ENCODE measurements at regions not wholly inside any gene's neighbourhood (a gene's known extent, or its start where the extent isn't known, plus 50 kb on each side); places are given as distances from the start of the nearest gene placed in this dataset.

DNA sequence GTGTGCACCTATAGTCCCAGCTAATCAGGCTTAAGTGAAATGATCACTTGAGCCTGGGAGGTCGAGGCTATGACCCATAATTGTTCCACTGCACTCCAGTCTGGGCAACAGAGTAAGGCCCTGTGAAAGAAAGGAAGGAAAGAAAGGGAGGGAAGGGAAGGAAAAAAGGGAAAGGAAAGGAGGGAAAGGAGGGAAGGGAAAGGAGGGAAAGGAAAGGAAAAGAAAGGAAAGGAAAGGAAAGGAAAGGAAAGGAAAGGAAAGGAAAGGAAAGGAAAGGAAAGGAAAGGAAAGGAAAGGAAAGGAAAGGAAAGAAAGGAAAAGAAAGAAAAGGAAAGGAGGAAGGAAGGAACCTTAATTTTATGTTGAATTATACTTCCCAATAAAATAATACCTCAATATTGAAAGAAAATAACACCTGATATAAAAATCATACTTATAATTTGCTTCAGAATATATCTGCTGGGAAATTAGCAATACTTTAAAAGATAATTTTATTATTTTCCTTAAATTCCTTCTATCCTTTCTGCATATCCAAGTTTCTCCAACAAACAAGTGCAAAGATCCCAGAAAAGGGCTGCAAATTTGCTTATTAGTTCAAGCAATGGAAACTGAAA, 177.3 kb downstream of the KLF12 start:
- CTCF ChIA-PET: no interaction called here
- POLR2A ChIA-PET: no interaction called here
- TF ChIP-seq, protein P1, sequence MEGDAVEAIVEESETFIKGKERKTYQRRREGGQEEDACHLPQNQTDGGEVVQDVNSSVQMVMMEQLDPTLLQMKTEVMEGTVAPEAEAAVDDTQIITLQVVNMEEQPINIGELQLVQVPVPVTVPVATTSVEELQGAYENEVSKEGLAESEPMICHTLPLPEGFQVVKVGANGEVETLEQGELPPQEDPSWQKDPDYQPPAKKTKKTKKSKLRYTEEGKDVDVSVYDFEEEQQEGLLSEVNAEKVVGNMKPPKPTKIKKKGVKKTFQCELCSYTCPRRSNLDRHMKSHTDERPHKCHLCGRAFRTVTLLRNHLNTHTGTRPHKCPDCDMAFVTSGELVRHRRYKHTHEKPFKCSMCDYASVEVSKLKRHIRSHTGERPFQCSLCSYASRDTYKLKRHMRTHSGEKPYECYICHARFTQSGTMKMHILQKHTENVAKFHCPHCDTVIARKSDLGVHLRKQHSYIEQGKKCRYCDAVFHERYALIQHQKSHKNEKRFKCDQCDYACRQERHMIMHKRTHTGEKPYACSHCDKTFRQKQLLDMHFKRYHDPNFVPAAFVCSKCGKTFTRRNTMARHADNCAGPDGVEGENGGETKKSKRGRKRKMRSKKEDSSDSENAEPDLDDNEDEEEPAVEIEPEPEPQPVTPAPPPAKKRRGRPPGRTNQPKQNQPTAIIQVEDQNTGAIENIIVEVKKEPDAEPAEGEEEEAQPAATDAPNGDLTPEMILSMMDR (IDR thresholded peaks at IDR 0.05; ENCODE audit: insufficient read depth, low read depth, low read length): no peak

DNA sequence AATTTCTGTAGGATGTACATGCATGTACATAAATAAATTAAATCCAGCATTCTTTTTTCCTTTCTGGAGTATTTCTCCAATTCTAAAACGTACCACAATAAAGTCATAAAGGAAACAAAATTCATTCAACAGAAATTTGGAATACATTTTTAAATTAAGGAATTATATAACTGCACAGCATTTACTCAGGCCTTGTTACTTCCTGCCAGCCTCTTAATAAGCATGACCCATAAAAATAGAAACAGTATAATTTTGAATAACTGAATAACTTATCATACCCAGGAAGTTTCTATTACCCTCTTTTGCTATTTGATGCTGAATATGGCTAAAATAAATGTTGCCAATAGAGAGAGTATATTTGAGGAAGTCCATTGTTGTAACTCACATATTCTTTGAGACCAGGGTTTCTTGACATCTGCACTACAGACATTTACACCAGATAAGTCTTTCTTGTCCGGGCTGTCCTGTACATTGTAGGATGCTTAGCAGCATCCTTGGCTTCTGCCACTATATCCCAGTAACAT, 178.2 kb downstream of the KLF12 start:
- CTCF ChIA-PET: no interaction called here
- DNase-seq (ENCODE audit: low read depth): no peak
- Histone ChIP-seq H3K4me3 (ENCODE audit: low read depth, low read length) (no peak overlapping the region), H3K36me3 (ENCODE audit: control insufficient read depth, insufficient read depth, low read length) (no peaks in the 10 kb centered on the region), H3K27me3 (ENCODE audit: control insufficient read depth, insufficient read depth, low read length) (no peaks in the 10 kb centered on the region)
- POLR2A ChIA-PET: no interaction called here
- TF ChIP-seq, protein P1 (IDR thresholded peaks at IDR 0.05; ENCODE audit: insufficient read depth, low read depth, low read length): no peak

More for the DNA sequence above, 177.3 kb downstream of the KLF12 start:
- Histone ChIP-seq H3K27me3 (ENCODE audit: control insufficient read depth, insufficient read depth, low read length) (no peaks in the 10 kb centered on the region), H3K36me3 (ENCODE audit: control insufficient read depth, insufficient read depth, low read length) (no peaks in the 10 kb centered on the region), H3K4me3 (ENCODE audit: low read depth, low read length) (no peak overlapping the region)
- DNase-seq (ENCODE audit: low read depth): no peak

GRCh38 chr13:73954808-73955207, 179.4 kb downstream of the KLF12 start:
- TF ChIP-seq, protein P1 (IDR thresholded peaks at IDR 0.05; ENCODE audit: insufficient read depth, low read depth, low read length): no peak
- no peaks in the 10 kb centered on the region for H3K27me3 ChIP-seq (ENCODE audit: control insufficient read depth, insufficient read depth, low read length)
- no peak overlapping the region for H3K4me3 ChIP-seq (ENCODE audit: low read depth, low read length)
- DNase-seq (ENCODE audit: low read depth): no peak
- no peaks in the 10 kb centered on the region for H3K36me3 ChIP-seq (ENCODE audit: control insufficient read depth, insufficient read depth, low read length)
- ChIA-PET POLR2A (no interaction called here), CTCF (no interaction called here)

- CTCF ChIA-PET: no interaction called here
- H3K27me3 ChIP-seq (ENCODE audit: control insufficient read depth, insufficient read depth, low read length): no peaks in the 10 kb centered on the region
- TF ChIP-seq, protein P1 (IDR thresholded peaks at IDR 0.05; ENCODE audit: insufficient read depth, low read depth, low read length): no peak
- H3K36me3 ChIP-seq (ENCODE audit: control insufficient read depth, insufficient read depth, low read length): no peaks in the 10 kb centered on the region
- POLR2A ChIA-PET: no interaction called here
- no peak overlapping the region for H3K4me3 ChIP-seq (ENCODE audit: low read depth, low read length)
- no peak for DNase-seq (ENCODE audit: low read depth)
These were observed 181.6 kb downstream of the KLF12 start for GRCh38 chr13:73952648-73953047.

DNA sequence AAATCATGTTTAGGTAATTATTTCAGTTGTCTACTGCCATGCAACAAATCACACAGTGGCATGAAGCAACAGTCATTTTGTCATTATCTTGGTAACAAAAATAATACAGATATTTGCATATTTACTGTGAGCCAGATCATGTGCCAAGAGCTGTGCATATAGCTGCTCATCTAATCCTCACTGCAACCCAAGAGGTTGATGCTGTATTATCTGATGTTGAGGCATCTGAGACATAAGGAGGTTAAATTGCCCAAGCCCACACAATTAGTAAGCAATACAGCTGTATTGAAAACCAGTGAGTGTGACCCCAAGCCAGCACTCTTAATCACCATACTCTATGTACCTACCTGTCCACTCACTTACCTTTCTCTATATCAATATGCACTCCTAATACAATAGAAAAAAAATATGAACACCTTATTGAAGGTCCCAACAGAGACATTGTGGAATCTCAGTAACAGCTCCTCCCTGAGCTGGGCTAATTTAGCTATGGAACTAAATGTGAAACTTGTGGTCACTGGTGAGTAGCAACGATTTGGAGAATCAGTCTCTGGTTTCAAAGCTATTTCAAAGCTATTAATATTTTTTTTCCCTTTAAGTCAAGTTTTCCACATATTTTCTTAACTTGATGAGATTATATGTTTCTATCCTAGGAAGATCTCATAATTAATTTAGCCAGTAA, 185.2 kb downstream of the KLF12 start:
- TF ChIP-seq, protein P1 (IDR thresholded peaks at IDR 0.05; ENCODE audit: insufficient read depth, low read depth, low read length): no peak
- CTCF ChIA-PET: interaction anchor here (0.6 kb wide), 1 partner anchor 182 kb away, joined by 3 read pairs; no protein-coding TSS in a partner anchor
- no peaks in the 10 kb centered on the region for H3K36me3 ChIP-seq (ENCODE audit: control insufficient read depth, insufficient read depth, low read length)
- H3K27me3 ChIP-seq (ENCODE audit: control insufficient read depth, insufficient read depth, low read length): no peaks in the 10 kb centered on the region
- POLR2A ChIA-PET: no interaction called here
- no peak for DNase-seq (ENCODE audit: low read depth)
- H3K4me3 ChIP-seq (ENCODE audit: low read depth, low read length): no peak overlapping the region
